GM18951 (cell line): ENCODE measurements at regions not wholly inside any gene's neighbourhood (a gene's known extent, or its start where the extent isn't known, plus 50 kb on each side); places are given as distances from the start of the nearest gene placed in this dataset.

ENCODE experiments used
- POLR2A ChIP-seq: IDR thresholded peaks from 4 replicates; pipeline ENCODE4 v1.6.1; 2011; ENCODE audit warnings: mild to moderate bottlenecking; ENCODE audit not compliant: insufficient read length, insufficient read depth; ENCODE audit errors: extremely low read depth
- in situ Hi-C: fragments of 300-500 bp; cut with MboI; formaldehyde crosslinking; loops from one replicate; pipeline ENCODE4 v1.12.0; 2022; ENCODE audit warnings: low sequenced_read_pairs, mixed read lengths, inconsistent platforms; ENCODE audit not compliant: unreplicated experiment

DNA sequence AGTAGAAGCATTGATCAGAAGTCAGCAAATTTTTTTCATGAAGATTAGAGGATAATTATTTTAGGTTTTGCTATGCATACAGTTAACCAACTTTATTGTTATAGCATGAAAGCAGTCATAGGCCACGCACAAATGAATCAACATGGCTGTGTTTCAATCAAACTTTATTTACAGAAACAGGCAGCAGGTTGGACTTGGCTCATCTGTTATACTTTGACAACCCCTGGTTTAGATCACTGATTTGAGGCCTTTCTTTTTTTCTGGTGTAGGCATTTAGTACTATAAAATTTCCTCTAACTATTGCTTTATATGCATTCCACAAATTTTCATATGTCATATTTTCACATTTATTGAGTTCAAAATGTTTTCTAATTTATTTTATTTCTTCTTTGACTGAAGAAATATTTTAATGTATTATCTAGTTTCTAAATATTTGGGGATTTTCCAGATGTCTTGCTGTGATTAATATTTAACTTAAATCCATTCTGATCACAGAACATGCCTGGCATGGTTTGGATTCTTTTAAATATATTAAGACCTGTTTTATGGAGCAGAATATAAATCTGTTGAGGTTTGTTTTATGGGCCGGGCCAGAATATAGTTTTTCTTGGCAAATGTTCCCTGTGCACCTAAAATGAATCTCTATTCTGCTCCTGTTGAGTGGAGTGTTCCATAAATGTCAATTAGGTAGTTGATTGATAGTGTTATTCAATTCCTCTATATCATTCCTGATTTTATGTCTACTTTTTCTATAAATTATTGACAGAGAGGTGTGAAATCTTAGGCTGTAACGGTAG lies 116.3 kb upstream of the KLHL29 start:
- TF ChIP-seq POLR2A: no peak
- in situ Hi-C loops: no loop called here

DNA sequence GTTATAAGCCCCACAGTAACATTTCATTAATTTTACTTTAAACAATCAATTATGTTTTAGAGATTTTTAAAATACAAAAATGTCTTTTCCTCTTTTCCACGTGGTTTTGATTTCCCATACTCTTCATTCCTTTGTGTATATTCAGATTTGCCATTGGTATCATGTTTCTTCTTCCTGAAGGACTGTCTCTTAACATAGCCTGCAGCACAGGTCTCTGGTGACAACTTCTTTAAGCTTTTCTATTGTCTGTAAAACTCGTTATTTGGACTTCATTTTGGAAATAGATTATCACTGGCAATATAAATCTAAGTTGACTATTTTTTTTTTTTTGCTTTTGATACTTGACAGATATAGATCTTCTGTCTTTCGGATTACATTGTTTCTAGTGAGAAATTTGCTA lies 115.2 kb upstream of the KLHL29 start:
- TF ChIP-seq POLR2A: no peak
- in situ Hi-C loops: no loop called here

DNA sequence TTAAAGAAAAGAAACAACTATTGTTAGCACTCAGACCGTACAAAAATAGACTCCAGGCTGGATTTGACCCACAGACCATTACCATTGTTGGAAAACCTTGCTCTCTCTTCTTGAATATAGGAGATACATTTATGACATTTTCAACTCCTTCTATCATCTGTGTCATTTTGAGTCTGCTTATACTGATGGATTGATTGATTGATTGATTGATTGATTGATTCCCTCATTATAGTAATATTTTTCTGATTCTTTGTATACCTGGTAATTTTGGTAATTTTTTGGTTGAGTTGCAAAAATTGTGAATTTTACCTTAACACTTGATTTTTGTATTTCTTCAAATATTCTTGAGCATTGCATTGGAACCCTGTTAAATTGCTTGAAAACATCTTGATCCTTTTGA lies 114.2 kb upstream of the KLHL29 start:
- no peak for TF ChIP-seq POLR2A

DNA sequence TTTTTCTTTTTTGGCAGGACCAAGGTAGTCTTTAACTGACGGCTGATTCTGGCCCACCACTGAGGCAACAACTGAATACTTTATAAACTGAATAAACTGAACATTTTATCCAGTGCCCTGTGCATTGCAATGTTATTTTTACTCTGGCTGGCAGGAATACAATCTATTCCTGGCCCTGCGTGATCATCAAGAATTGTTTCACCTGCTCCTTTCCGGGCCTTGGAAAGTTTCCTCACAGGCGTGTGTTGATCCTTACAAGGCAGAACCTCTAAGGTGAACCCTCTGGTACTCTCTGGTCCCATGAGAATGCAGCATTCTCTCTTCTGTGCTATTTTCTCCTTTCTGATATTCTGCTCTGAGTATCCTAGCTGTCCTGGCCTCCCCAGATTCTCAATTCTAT lies 113.7 kb upstream of the KLHL29 start:
- in situ Hi-C loops: no loop called here
- no peak for TF ChIP-seq POLR2A

More for the DNA sequence above, 114.2 kb upstream of the KLHL29 start:
- in situ Hi-C loops: no loop called here

DNA sequence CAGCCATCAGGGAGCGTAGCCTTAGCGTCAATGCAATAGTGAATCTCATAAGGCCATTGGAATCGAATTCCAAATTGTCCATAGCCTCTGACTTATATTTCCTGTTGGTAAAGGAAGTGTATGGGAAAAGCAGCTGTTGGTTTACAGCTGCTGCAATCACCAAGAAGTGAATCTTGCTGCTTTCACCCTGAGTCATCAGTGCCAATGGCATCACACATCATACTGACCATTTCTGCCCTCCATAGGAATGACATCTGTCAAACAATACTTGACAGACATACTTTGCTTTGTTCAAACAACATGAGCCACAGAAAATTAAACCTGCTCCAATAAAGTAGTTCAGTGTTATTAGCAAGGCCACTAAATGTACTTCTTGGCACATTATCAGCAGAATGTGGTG lies 111.2 kb upstream of the KLHL29 start:
- no peak for TF ChIP-seq POLR2A
- in situ Hi-C loops: no loop called here

DNA sequence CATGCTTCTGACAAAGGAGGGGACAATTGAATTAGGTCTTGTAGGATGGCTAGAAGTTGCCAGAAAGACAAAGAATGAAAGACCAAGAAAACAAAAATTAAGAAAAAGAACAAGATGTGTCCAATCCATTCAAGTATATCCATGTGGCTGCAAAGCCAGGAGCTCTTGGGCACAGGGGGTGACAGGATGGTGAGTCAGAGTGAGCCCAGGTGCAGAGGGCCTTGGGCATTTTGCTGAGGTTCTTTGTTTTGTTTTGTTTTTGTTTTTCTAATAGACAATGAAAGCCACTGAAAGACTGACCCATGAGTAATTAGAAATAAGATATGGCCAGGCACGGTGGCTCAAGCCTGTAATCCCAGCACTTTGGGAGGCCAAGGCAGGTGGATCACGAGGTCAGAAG lies 104.6 kb upstream of the KLHL29 start:
- TF ChIP-seq POLR2A: no peak
- in situ Hi-C loops: no loop called here

DNA sequence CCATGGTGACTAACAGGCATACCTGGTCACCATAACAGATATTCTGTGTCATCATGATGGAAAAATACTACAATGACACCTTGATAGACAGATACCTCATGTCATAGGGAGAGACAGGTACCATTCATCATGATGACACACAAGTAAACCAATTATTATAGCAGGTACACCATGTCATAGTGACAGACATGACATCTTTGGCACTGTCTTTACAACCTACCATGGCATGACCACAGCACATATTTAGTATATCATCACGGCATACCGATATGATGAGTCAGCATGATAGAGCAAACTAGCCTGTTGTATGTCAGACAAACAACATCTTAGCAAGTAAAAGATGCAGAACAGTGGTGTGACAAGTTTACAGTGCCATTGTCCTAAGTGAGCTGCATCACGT lies 101.3 kb upstream of the KLHL29 start:
- TF ChIP-seq POLR2A: no peak
- in situ Hi-C loops: no loop called here

DNA sequence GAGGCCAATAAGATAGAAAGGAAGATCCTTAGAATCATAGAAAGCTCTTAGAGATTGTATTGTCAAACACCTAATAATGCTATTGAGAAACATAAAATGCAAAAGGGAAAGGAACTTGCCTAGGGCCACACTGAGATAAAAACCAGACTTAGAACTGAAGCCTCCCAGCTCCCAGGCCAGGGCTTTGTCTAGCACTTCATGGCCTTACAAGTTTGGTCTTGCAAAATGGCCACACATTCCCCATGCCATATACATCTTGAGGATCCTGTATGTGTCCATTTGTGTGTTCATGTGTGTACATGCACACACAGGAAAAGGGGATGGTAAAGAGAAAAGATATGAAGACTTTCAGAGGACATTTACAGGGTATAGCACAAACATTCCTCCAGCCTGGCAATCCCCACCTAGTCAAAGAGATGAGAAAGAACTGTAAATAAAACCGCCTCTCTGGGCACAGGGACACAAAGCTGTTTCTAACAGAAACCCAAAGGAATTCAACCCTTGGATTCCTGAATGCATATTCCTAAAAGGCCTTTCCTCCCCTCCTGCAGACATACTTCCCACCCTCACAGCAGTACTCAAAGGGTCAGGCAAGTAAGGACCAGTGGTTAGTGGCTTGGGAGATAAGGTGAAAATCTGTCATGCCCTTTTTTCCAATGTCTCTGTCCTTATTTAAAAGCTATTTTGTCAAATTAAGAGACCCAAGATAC lies 99.7 kb upstream of the KLHL29 start:
- in situ Hi-C loops: no loop called here
- no peak for TF ChIP-seq POLR2A

DNA sequence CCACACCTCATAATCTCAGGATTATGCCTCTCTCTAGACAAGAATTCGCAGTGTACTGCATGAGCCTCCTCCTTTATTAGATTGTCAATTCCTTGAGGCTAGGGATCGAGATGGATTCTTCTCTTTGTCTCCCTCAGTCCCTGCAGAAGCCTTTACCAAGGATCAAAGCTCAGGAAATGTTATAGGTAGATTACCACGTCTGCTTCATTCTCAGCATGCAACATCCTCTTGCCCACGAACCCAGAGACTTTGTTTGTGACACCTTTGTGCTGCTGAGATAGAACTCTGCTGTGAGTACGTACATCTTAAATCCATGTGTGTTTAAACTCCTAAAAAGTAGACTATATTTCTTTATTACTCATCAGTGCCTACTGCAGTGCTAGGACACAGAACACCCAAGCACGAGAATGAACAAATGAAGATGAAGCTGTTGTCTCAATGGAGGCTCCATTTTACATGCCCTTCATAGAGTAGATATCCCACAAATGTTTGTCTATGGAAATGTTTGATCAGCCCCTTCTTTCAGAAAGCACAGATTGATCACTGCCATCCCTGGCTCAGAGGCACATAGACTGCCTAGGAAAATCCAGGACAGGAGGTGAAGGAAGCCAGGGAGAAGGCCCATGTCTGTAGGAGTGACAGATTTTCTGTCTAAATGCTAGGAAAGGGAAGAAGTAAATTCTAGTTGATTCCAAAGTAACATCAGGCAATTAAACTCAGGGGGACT lies 98.8 kb upstream of the KLHL29 start:
- in situ Hi-C loops: no loop called here
- no peak for TF ChIP-seq POLR2A

- TF ChIP-seq POLR2A: no peak
- in situ Hi-C loops: no loop called here
Measured at GRCh38 chr2:23286758-23287704, 97.9 kb upstream of the KLHL29 start.

DNA sequence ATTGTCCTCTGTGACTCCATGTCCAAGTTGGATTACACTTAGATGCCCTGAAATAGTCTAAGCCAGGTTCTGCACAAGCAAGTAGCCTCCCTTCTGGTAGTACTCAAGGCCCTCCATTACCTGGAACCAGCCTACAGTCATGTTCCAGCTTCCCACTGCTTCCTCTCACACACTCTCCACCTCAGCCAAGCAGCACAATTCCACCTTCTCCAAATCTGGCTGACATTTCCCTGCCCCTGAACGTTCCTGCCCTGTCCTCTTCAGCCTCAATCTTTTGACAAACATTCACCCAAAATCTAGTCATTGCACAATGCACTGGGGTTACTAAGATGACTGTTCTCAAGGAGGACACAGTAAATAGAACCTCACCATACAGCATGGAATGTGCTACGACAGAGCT lies 95.3 kb upstream of the KLHL29 start:
- in situ Hi-C loops: no loop called here
- TF ChIP-seq POLR2A: no peak

- no peak for TF ChIP-seq POLR2A
- in situ Hi-C loops: no loop called here
Measured at GRCh38 chr2:23291239-23291638, 93.7 kb upstream of the KLHL29 start.
